GM13977 (cell line): ENCODE measurements at regions not wholly inside any gene's neighbourhood (a gene's known extent, or its start where the extent isn't known, plus 50 kb on each side); places are given as distances from the start of the nearest gene placed in this dataset.
"Not testable (repeated sequence)": the region's sequence is repeated elsewhere in the genome, so short reads cannot be mapped to it uniquely, and the experiment has no call there.

Source experiments
- DNase-seq: peaks from one replicate; pipeline ENCODE4 v3.0.0; 2012; ENCODE audit warnings: low spot score
- CTCF ChIP-seq: IDR thresholded peaks from 2 replicates; pipeline ENCODE4 v1.5.1; 2012; ENCODE audit warnings: mild to moderate bottlenecking, control low read depth; ENCODE audit not compliant: insufficient read depth; ENCODE audit errors: extremely low read depth, missing control alignments
- in situ Hi-C: fragments of 300-500 bp; cut with MboI; formaldehyde crosslinking; loops from one replicate; pipeline ENCODE4 v1.12.0; 2022; ENCODE audit warnings: low sequenced_read_pairs, low pct_unique_long_range_greater_than_20kb, mixed read lengths, inconsistent platforms; ENCODE audit not compliant: unreplicated experiment

- DNase-seq, result no peak
- in situ Hi-C loops, result no loop called here
- TF ChIP-seq CTCF, result no peak
Observed at GRCh38 chr20:39968495-39968894, 720.5 kb downstream of the MAFB start.

GRCh38 chr20:39967806-39968205, 721.2 kb downstream of the MAFB start:
- DNase-seq, result no peak
- TF ChIP-seq CTCF, result no peak
- in situ Hi-C loops, result no loop called here

- no peak for DNase-seq
- TF ChIP-seq CTCF, result no peak
- in situ Hi-C loops, result no loop called here
Observed at GRCh38 chr20:39961637-39962244, 727.3 kb downstream of the MAFB start.

GRCh38 chr20:39960522-39961428, 728.3 kb downstream of the MAFB start:
- DNase-seq, result no peak
- TF ChIP-seq CTCF, result no peak
- in situ Hi-C loops, result no loop called here

- DNase-seq, in situ Hi-C loops: not testable (repeated sequence)
Observed at GRCh38 chr20:39957911-39958310, 731.1 kb downstream of the MAFB start.

GRCh38 chr20:39954621-39955020, 734.4 kb downstream of the MAFB start:
- DNase-seq, result no peak
- in situ Hi-C loops, result no loop called here
- TF ChIP-seq CTCF, result no peak

GRCh38 chr20:39946931-39947330, 742.1 kb downstream of the MAFB start:
- no peak for DNase-seq
- in situ Hi-C loops, result no loop called here
- no peak for TF ChIP-seq CTCF
